ENCODE measurements at regions not wholly inside any gene's neighbourhood (a gene's known extent, or its start where the extent isn't known, plus 50 kb on each side); places are given as distances from the start of the nearest gene placed in this dataset.

GRCh38 chr13:47288546-47288945 lies 391.7 kb upstream of the HTR2A start:
- no peaks in the 10 kb centered on the region for H3K4me1 Mint-ChIP-seq
- no peaks in the 10 kb centered on the region for H3K36me3 Mint-ChIP-seq (ENCODE audit: low read depth)
- DNase-seq (ENCODE audit: low read depth, low spot score): no peak
- H3K27ac Mint-ChIP-seq (ENCODE audit: unreplicated experiment): no peak overlapping the region
- no peaks in the 10 kb centered on the region for H3K9me3 Mint-ChIP-seq
- H3K4me3 Mint-ChIP-seq: no peak overlapping the region
- TF ChIP-seq CTCF (conservative IDR thresholded peaks at IDR 0.05): no peak
- no peaks in the 10 kb centered on the region for H3K27me3 Mint-ChIP-seq (ENCODE audit: low read depth)

DNA sequence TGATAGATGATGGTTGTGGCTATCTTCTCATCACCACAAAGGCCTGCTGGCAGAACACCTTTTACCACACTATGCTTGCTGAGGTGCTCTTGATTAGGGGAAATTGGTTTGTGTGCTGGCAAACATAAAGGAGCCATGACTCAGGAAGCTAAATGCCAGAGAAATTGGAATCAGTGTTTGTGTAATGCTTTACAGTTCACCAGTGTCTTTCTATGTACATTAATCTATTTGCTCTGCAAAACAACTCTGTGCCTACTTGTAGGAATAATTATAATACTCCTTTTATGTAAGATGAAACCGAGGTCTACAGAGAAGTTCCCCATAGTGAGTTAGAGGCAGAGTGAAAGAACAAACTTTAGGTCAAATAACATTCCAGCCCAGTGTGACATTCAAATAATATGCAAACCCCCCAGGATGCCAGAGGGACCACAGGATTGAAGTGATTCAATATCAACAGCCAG lies 390.5 kb upstream of the HTR2A start:
- H3K27ac Mint-ChIP-seq (ENCODE audit: unreplicated experiment): no peak overlapping the region
- no peaks in the 10 kb centered on the region for H3K4me1 Mint-ChIP-seq
- no peak for TF ChIP-seq CTCF (conservative IDR thresholded peaks at IDR 0.05)
- no peaks in the 10 kb centered on the region for H3K9me3 Mint-ChIP-seq
- no peaks in the 10 kb centered on the region for H3K36me3 Mint-ChIP-seq (ENCODE audit: low read depth)
- DNase-seq (ENCODE audit: low read depth, low spot score): no peak
- H3K27me3 Mint-ChIP-seq (ENCODE audit: low read depth): no peaks in the 10 kb centered on the region
- H3K4me3 Mint-ChIP-seq: no peak overlapping the region

DNA sequence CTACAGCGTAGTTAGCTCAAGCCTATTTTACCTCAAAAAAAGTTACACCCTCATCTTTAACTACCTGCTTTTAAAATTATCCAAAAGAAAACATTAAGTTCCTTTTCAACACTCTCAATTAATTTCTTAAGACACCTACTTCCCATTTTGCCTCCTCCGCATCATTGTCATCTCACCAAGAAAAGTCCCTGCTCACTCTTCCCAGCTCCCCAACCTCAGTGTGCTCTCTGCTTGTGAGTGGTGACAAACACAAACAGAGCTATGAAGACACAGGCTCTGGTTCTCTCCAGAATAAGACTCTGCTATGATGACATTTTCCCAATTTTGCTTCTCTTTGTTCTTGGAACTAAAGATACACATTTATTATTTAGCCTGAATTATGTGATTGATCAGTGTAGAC lies 385.1 kb upstream of the HTR2A start:
- H3K27me3 Mint-ChIP-seq (ENCODE audit: low read depth): no peaks in the 10 kb centered on the region
- H3K4me3 Mint-ChIP-seq: no peak overlapping the region
- no peak for DNase-seq (ENCODE audit: low read depth, low spot score)
- H3K27ac Mint-ChIP-seq (ENCODE audit: unreplicated experiment): peak overlapping the region; percentile 12
- no peak for TF ChIP-seq CTCF (conservative IDR thresholded peaks at IDR 0.05)
- no peaks in the 10 kb centered on the region for H3K36me3 Mint-ChIP-seq (ENCODE audit: low read depth)
- H3K9me3 Mint-ChIP-seq: no peaks in the 10 kb centered on the region
- H3K4me1 Mint-ChIP-seq: peaks cover 8% of the 10 kb centered on the region

DNA sequence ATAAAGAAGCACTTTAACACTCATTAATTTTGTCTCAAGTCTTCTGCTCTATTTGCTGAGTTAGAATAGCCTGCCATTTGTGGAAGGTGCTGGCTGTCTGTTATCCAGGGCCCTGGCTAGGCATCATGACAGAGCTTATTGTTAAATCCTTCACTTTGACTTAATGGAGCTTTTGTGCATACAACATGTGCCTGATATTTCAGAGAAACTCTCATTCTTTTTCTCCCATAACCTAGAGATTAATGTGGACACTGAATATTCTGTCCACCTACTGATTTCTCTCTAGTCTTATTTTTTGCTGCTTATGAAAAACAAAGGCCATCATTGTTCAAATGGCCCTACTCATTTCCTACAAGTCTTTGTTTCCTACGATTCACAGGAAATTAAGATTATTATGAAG lies 383.1 kb upstream of the HTR2A start:
- no peak for TF ChIP-seq CTCF (conservative IDR thresholded peaks at IDR 0.05)
- Mint-ChIP-seq H3K27me3 (ENCODE audit: low read depth) (no peaks in the 10 kb centered on the region), H3K9me3 (no peaks in the 10 kb centered on the region), H3K27ac (ENCODE audit: unreplicated experiment) (no peak overlapping the region), H3K4me1 (peaks cover 8% of the 10 kb centered on the region), H3K36me3 (ENCODE audit: low read depth) (no peaks in the 10 kb centered on the region), H3K4me3 (no peak overlapping the region)
- DNase-seq (ENCODE audit: low read depth, low spot score): no peak

DNA sequence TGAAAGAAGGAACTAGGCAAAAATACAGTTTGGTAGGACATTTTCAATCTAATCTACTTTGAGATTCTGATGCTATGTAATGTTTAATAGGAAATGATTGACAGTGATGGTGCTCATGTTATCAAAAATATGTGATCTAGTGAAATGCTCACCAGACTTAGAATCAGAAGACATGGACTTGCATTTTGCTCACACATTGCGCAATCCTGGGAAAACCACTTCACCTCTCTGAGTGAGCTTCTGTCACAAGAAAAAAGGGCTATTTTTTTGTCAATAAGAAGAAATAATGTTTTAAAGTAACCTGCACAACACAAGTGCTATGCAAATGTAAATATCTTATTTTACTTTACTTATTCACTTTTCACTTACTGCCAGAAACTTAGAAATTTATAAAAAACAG lies 380.9 kb upstream of the HTR2A start:
- no peak for TF ChIP-seq CTCF (conservative IDR thresholded peaks at IDR 0.05)
- no peaks in the 10 kb centered on the region for H3K9me3 Mint-ChIP-seq
- H3K27me3 Mint-ChIP-seq (ENCODE audit: low read depth): no peaks in the 10 kb centered on the region
- peaks cover 2% of the 10 kb centered on the region for H3K36me3 Mint-ChIP-seq (ENCODE audit: low read depth)
- H3K4me1 Mint-ChIP-seq: peaks cover 8% of the 10 kb centered on the region
- DNase-seq (ENCODE audit: low read depth, low spot score): no peak
- H3K4me3 Mint-ChIP-seq: no peak overlapping the region
- no peak overlapping the region for H3K27ac Mint-ChIP-seq (ENCODE audit: unreplicated experiment)

DNA sequence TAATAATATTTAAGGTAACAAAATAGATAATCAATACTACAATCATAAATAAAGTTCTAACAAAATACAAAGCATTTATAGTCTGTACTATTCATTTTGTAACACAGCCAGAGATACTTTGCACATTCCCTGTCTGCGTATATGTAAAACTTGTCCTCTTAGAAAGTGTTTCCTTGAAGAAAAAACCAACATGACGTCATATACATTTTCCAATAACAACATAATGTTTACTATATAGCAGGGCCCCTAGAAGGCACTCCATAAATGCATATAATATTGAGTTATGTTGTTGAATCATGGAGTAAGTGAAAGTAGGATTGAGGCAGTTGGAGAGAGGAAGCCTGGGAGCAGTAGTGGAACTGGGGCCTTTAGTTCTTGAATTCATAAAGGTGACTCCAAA lies 371.4 kb upstream of the HTR2A start:
- no peak overlapping the region for H3K4me3 Mint-ChIP-seq
- no peak overlapping the region for H3K27ac Mint-ChIP-seq (ENCODE audit: unreplicated experiment)
- no peak for TF ChIP-seq CTCF (conservative IDR thresholded peaks at IDR 0.05)
- no peaks in the 10 kb centered on the region for H3K36me3 Mint-ChIP-seq (ENCODE audit: low read depth)
- no peak for DNase-seq (ENCODE audit: low read depth, low spot score)
- peaks cover 7% of the 10 kb centered on the region for H3K9me3 Mint-ChIP-seq
- H3K27me3 Mint-ChIP-seq (ENCODE audit: low read depth): no peaks in the 10 kb centered on the region
- no peaks in the 10 kb centered on the region for H3K4me1 Mint-ChIP-seq

Data from neural crest cell (in vitro differentiated cells).